Ovary (tissue), 3 donors: ENCODE measurements at regions not wholly inside any gene's neighbourhood (a gene's known extent, or its start where the extent isn't known, plus 50 kb on each side); places are given as distances from the start of the nearest gene placed in this dataset.

Experiments used
- CTCF ChIP-seq, 3 donors: fragments of 450-650 bp in 2 of 3; fragments of 200-600 bp in 1 of 3; IDR thresholded peaks; one replicate each; pipeline versions ENCODE4 v1.5.1 to v1.8.0; 2016 to 2022; ENCODE audit warnings: antibody characterized with exemption in 3 of 3, mild to moderate bottlenecking in 1 of 3
- EP300 ChIP-seq: sonication (generic); formaldehyde crosslinking; IDR thresholded peaks from one replicate; pipeline ENCODE4 v1.6.1; 2017; ENCODE audit warnings: antibody characterized with exemption
- POLR2A ChIP-seq: fragments of 450-650 bp; IDR thresholded peaks from one replicate; pipeline ENCODE4 v1.6.1; 2017; ENCODE audit warnings: antibody characterized with exemption, mild to moderate bottlenecking, moderate library complexity
- donor health status: DM: no; HTN: no; CAD: no.

GRCh38 chr16:86446279-86446678 lies 64.0 kb upstream of the FOXF1 start:
- TF ChIP-seq CTCF (IDR thresholded peaks at IDR 0.05) (no peak), POLR2A (no peak), EP300 (no peak)
